Testis (tissue), 2 donors: ENCODE measurements at regions not wholly inside any gene's neighbourhood (a gene's known extent, or its start where the extent isn't known, plus 50 kb on each side); places are given as distances from the start of the nearest gene placed in this dataset.
A peak's percentile ranks its signal among the peaks of the same experiment; 100 is the strongest.

Experiments used
- DNase-seq: peaks from one replicate; pipeline ENCODE4 v3.0.0-alpha.2; 2019
- H3K27ac ChIP-seq, 2 donors: fragments of 200-600 bp; sonication (generic); one replicate each; pipeline ENCODE4 v1.5.1; 2019
- H3K27me3 ChIP-seq: fragments of 200-600 bp; sonication (generic); one replicate; pipeline ENCODE4 v1.5.1; 2019
- H3K36me3 ChIP-seq: fragments of 200-600 bp; sonication (generic); one replicate; pipeline ENCODE4 v1.5.1; 2017; ENCODE audit warnings: low read depth; ENCODE audit errors: missing control alignments
- H3K4me1 ChIP-seq: fragments of 200-600 bp; sonication (generic); one replicate; pipeline ENCODE4 v1.5.1; 2019
- H3K4me3 ChIP-seq, 2 donors: fragments of 200-600 bp; sonication (generic); one replicate each; pipeline ENCODE4 v1.5.1; 2017 to 2019
- H3K9me3 ChIP-seq: fragments of 200-600 bp; sonication (generic); one replicate; pipeline ENCODE4 v1.5.1; 2017
- POLR2A ChIP-seq: fragments of 450-650 bp; IDR thresholded peaks from one replicate; pipeline ENCODE4 v1.6.1; 2017; ENCODE audit warnings: antibody characterized with exemption, mild to moderate bottlenecking, moderate library complexity
- WGBS, 2 donors: methylation state at CpG; one replicate each; pipeline ENCODE4 v1.1.5; 2018; 5-methylcytosine and 5-hydroxymethylcytosine counted together
- intact Hi-C: fragments of 100-400 bp; cut with DNase I; formaldehyde crosslinking; loops from one replicate; pipeline ENCODE4 v1.15.1; 2023; ENCODE audit warnings: low total_unique reads
- TF ChIP-seq, protein P1 (sequence below), 3 experiments: fragments of 450-650 bp in 2 of 3; fragments of 200-600 bp in 1 of 3; sonication (generic) in 1 of 3; IDR thresholded peaks; one replicate each; pipeline ENCODE4 v1.5.1; 2016 to 2019; ENCODE audit warnings: antibody characterized with exemption in 3 of 3, mild to moderate bottlenecking in 2 of 3, moderate library complexity in 1 of 3

DNA sequence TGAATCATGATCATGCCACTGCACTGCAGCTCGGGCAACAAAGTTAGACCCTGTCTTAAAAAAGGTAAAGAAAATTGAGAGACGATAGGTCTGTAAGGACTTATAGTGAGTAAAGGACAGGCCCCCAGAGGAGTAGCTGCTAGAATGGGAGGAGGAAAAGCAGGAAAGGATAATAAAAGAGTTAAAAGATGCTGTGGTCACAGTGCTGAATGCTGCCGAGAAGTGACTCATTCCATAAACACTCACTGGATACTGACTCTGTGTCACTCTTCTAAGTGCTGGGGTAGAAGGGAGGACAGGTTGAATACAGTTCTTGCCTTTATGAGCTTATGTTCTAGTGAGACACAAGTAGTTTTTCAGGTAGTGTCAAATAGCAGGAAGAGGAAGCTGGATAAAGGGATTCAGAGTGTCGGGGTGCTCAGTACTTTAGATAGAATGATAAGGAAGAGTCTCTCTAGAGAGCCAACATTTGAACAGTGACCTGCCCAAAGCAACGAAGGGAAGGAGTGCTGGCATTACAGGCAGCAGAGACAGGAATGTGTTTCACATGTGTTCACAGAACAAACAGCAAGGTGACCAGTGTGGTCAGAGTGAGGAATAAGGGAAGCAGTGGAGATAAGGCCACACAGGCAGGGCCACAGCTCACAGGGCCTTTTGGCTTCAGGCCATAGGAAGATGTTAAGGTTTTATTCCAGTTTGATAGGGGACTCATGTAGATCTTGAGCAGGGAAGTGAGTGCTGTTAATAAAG, 1240.5 kb downstream of the UQCRFS1 start:
- 57 to 58% methylated on average over 5 of the region's 5 CpGs for WGBS, 2 donors
- H3K27me3 ChIP-seq: no peaks in the 10 kb centered on the region
- no peaks in the 10 kb centered on the region for H3K4me1 ChIP-seq
- H3K27ac ChIP-seq: no peak overlapping the region
- DNase-seq: no peak
- no peaks in the 10 kb centered on the region for H3K9me3 ChIP-seq
- no peaks in the 10 kb centered on the region for H3K36me3 ChIP-seq
- no peak overlapping the region for H3K4me3 ChIP-seq
- intact Hi-C loops: loop anchor here (10.0 kb wide), 1 partner anchor 352 kb away; no protein-coding TSS in a partner anchor
- no peak for TF ChIP-seq POLR2A
- TF ChIP-seq, protein P1, sequence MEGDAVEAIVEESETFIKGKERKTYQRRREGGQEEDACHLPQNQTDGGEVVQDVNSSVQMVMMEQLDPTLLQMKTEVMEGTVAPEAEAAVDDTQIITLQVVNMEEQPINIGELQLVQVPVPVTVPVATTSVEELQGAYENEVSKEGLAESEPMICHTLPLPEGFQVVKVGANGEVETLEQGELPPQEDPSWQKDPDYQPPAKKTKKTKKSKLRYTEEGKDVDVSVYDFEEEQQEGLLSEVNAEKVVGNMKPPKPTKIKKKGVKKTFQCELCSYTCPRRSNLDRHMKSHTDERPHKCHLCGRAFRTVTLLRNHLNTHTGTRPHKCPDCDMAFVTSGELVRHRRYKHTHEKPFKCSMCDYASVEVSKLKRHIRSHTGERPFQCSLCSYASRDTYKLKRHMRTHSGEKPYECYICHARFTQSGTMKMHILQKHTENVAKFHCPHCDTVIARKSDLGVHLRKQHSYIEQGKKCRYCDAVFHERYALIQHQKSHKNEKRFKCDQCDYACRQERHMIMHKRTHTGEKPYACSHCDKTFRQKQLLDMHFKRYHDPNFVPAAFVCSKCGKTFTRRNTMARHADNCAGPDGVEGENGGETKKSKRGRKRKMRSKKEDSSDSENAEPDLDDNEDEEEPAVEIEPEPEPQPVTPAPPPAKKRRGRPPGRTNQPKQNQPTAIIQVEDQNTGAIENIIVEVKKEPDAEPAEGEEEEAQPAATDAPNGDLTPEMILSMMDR (IDR thresholded peaks at IDR 0.05): no peak

GRCh38 chr19:27971869-27972268, 1241.1 kb downstream of the UQCRFS1 start:
- WGBS, 2 donors: 54 to 70% methylated on average over 2 of the region's 2 CpGs
- intact Hi-C loops: loop anchor here (10.0 kb wide), 1 partner anchor 353 kb away; no protein-coding TSS in a partner anchor
- Histone ChIP-seq H3K36me3 (no peaks in the 10 kb centered on the region), H3K27me3 (no peaks in the 10 kb centered on the region), H3K27ac (no peak overlapping the region), H3K4me1 (no peaks in the 10 kb centered on the region), H3K4me3 (no peak overlapping the region), H3K9me3 (no peaks in the 10 kb centered on the region)
- no peak for TF ChIP-seq POLR2A
- TF ChIP-seq, protein P1 (IDR thresholded peaks at IDR 0.05): no peak
- no peak for DNase-seq

DNA sequence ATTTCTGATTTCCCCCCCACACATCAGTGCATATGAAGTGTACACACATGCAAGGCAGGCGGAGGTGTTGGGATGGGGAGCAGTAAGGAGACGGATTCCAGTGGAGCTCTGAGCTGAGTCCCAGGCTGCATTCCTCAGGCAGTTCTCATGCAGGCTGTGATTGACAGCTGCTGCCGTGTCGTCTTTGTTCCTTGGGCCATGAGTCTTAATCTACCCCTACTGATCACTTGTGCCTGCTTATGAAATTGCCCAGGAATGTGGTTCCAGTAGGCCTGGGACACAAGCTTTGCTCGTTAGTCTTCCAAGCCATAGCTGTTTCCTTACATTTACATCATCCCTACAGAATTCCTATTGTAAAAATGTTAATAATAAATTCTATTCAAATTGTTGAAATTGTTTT, 1241.9 kb downstream of the UQCRFS1 start:
- no peak for TF ChIP-seq POLR2A
- TF ChIP-seq, protein P1 (IDR thresholded peaks at IDR 0.05): no peak
- Histone ChIP-seq H3K27me3 (no peaks in the 10 kb centered on the region), H3K36me3 (no peaks in the 10 kb centered on the region), H3K27ac (no peak overlapping the region), H3K4me1 (no peaks in the 10 kb centered on the region), H3K9me3 (no peaks in the 10 kb centered on the region), H3K4me3 (no peak overlapping the region)
- no peak for DNase-seq
- intact Hi-C loops: loop anchor here (10.0 kb wide), 1 partner anchor 354 kb away; no protein-coding TSS in a partner anchor
- 73 to 79% methylated on average over 5 of the region's 5 CpGs for WGBS, 2 donors

- Histone ChIP-seq H3K36me3 (no peaks in the 10 kb centered on the region), H3K4me3 (no peak overlapping the region), H3K9me3 (no peaks in the 10 kb centered on the region), H3K4me1 (no peaks in the 10 kb centered on the region), H3K27me3 (no peaks in the 10 kb centered on the region), H3K27ac (no peak overlapping the region)
- intact Hi-C loops: no loop called here
- DNase-seq: no peak
- WGBS, 2 donors: 30 to 34% methylated on average over 2 of the region's 2 CpGs
- TF ChIP-seq POLR2A: no peak
- TF ChIP-seq, protein P1 (IDR thresholded peaks at IDR 0.05): peak in 2 of 3 experiments; percentile 52 to 63
These were observed 1246.5 kb downstream of the UQCRFS1 start for GRCh38 chr19:27966390-27966816.

- no peaks in the 10 kb centered on the region for H3K36me3 ChIP-seq
- H3K4me1 ChIP-seq: no peaks in the 10 kb centered on the region
- intact Hi-C loops: no loop called here
- no peaks in the 10 kb centered on the region for H3K9me3 ChIP-seq
- no peak for DNase-seq
- no peak overlapping the region for H3K4me3 ChIP-seq
- no peak overlapping the region for H3K27ac ChIP-seq
- no peaks in the 10 kb centered on the region for H3K27me3 ChIP-seq
- TF ChIP-seq, protein P1 (IDR thresholded peaks at IDR 0.05): no peak
- TF ChIP-seq POLR2A: no peak
These were observed 1248.8 kb downstream of the UQCRFS1 start for GRCh38 chr19:27964185-27964584.
